HepG2 (cell line): ENCODE measurements at regions not wholly inside any gene's neighbourhood (a gene's known extent, or its start where the extent isn't known, plus 50 kb on each side); places are given as distances from the start of the nearest gene placed in this dataset.

Experiments used
- ATAC-seq: fragments of 200-7000 bp; cut with Tn5 transposase; 3 replicates; pipeline ENCODE4 v1.9.1; 2020; ENCODE audit warnings: mild to moderate bottlenecking, moderate library complexity
- BruUV-seq: library from RNA; stranded (reverse); fragments of 400-500 nt; replicated peaks from 2 replicates; lab custom pipeline; 2021; lab: Mats Ljungman, UMichigan
- CTCF ChIA-PET: fragments of 300-600 bp; formaldehyde crosslinking; extraction: SDS; loops from one replicate; lab custom pipeline; 2021; ENCODE audit warnings: low total read pairs, inconsistent platforms, low intra/inter-chr PET ratio; lab: Yijun Ruan, JAX
- POLR2A ChIA-PET: fragments of 350-600 bp; sonication (Branson Sonifier 250); formaldehyde crosslinking; loops from one replicate; lab custom pipeline; 2020; ENCODE audit warnings: antibody characterized with exemption, inconsistent platforms; lab: Yijun Ruan, JAX
- DNase-seq: peaks from one replicate; pipeline ENCODE4 v3.0.0-alpha.2; 2015; ENCODE audit warnings: low spot score
- FAIRE-seq: peaks from 3 replicates; lab custom pipeline; 2011; peaks lifted over from hg19 to GRCh38; lab: Jason Lieb, UNC
- H2AFZ ChIP-seq: one replicate; pipeline ENCODE4 v1.6.1; 2011; ENCODE audit warnings: low read length, inconsistent platforms
- H3K27ac ChIP-seq: fragments of 300-600 bp; 3 replicates; pipeline ENCODE4 v1.8.0; 2011; ENCODE audit warnings: mixed run types, mild to moderate bottlenecking, mixed read lengths, low read length, inconsistent platforms; ENCODE audit not compliant: insufficient read depth; ENCODE audit errors: extremely low read length
- H3K27me3 ChIP-seq, 2 experiments: fragments of 200-600 bp in 1 of 2; 2 replicates in 1 of 2; 3 replicates in 1 of 2; pipeline versions ENCODE4 v1.6.0 to v1.8.0; 2011; ENCODE audit warnings: low read length in 2 of 2, mild to moderate bottlenecking in 2 of 2, moderate library complexity in 2 of 2, inconsistent platforms in 1 of 2; ENCODE audit not compliant: insufficient read depth in 2 of 2, control insufficient read depth in 1 of 2
- H3K36me3 ChIP-seq, 2 experiments: fragments of 200-600 bp in 1 of 2; replicated peaks in 1 of 2; 2 replicates in 1 of 2; 3 replicates in 1 of 2; pipeline versions ENCODE4 v1.5.1 to v1.8.0; 2011; ENCODE audit warnings: low read length in 2 of 2, inconsistent platforms in 1 of 2; ENCODE audit not compliant: insufficient read depth in 2 of 2, control insufficient read depth in 1 of 2
- H3K4me1 ChIP-seq: 2 replicates; pipeline ENCODE4 v1.5.1; 2012; ENCODE audit warnings: low read length, inconsistent platforms; ENCODE audit not compliant: insufficient read depth
- H3K4me2 ChIP-seq: 2 replicates; pipeline ENCODE4 v1.6.0; 2011; ENCODE audit warnings: low read depth, low read length, inconsistent platforms
- H3K4me3 ChIP-seq, 3 experiments: fragments of 200-600 bp in 1 of 3; sonication (generic), shearing (Covaris generic) in 1 of 3; replicated peaks in 1 of 3; 2 replicates each; pipeline ENCODE4 v1.5.1; 2011 to 2016; ENCODE audit warnings: low read length in 3 of 3, inconsistent platforms in 2 of 3, low read depth in 2 of 3, mild to moderate bottlenecking in 2 of 3, control low read depth in 1 of 3, mixed read lengths in 1 of 3; ENCODE audit not compliant: insufficient read depth in 1 of 3
- H3K79me2 ChIP-seq: one replicate; pipeline ENCODE4 v1.6.1; 2011; ENCODE audit warnings: low read length, inconsistent platforms; ENCODE audit not compliant: insufficient read depth
- H3K9ac ChIP-seq: 2 replicates; pipeline ENCODE4 v1.6.0; 2011; ENCODE audit warnings: mild to moderate bottlenecking, low read depth, low read length, inconsistent platforms; ENCODE audit not compliant: insufficient read depth
- H3K9me3 ChIP-seq: 2 replicates; pipeline ENCODE4 v1.5.1; 2012; ENCODE audit warnings: mild to moderate bottlenecking, low read length
- H4K20me1 ChIP-seq: 2 replicates; pipeline ENCODE4 v1.6.0; 2011; ENCODE audit warnings: inconsistent platforms, mild to moderate bottlenecking, low read length, moderate library complexity; ENCODE audit not compliant: insufficient read depth
- AGO2 ChIP-seq: fragments of 200-400 bp; formaldehyde crosslinking; optimal IDR thresholded peaks from 2 replicates; pipeline ENCODE3; 2017; ENCODE audit warnings: mild to moderate bottlenecking, low read depth, low read length, moderate library complexity
- CEBPG ChIP-seq: IDR thresholded peaks from 2 replicates; pipeline ENCODE4 v1.6.1; 2016
- EZH2 ChIP-seq: conservative IDR thresholded peaks from 2 replicates; pipeline ENCODE4 v1.6.1; 2012; ENCODE audit warnings: mild to moderate bottlenecking, low read depth, low read length, moderate library complexity
- KAT2B ChIP-seq: fragments of 150-350 bp; IDR thresholded peaks from 2 replicates; pipeline ENCODE4 v1.6.1; 2014; ENCODE audit warnings: low read depth, low read length, borderline replicate concordance
- MAFG ChIP-seq: sonication (generic); formaldehyde crosslinking; IDR thresholded peaks from 2 replicates; pipeline ENCODE4 v1.5.1; 2020; ENCODE audit warnings: mild to moderate bottlenecking, missing genetic modification reagents
- NFIC ChIP-seq: IDR thresholded peaks from 2 replicates; pipeline ENCODE4 v1.6.1; 2012; ENCODE audit warnings: mild to moderate bottlenecking, low read length, inconsistent platforms
- RXRB ChIP-seq: IDR thresholded peaks from 2 replicates; pipeline ENCODE4 v1.6.1; 2016; ENCODE audit warnings: borderline replicate concordance, missing genetic modification reagents, missing compliant biosample characterization
- TP53 ChIP-seq: sonication (generic); formaldehyde crosslinking; conservative IDR thresholded peaks from 2 replicates; pipeline ENCODE4 v1.4.0; 2020; ENCODE audit warnings: missing genetic modification reagents
- WIZ ChIP-seq: sonication (generic); formaldehyde crosslinking; IDR thresholded peaks from 2 replicates; pipeline ENCODE4 v1.5.1; 2020; ENCODE audit warnings: mild to moderate bottlenecking, missing genetic modification reagents
- ZBTB1 ChIP-seq: sonication (generic); formaldehyde crosslinking; IDR thresholded peaks from 2 replicates; pipeline ENCODE4 v1.4.0; 2020; ENCODE audit warnings: missing genetic modification reagents, borderline replicate concordance
- ZIK1 ChIP-seq: sonication (generic); formaldehyde crosslinking; IDR thresholded peaks from 2 replicates; pipeline ENCODE4 v1.5.0; 2020; ENCODE audit warnings: mild to moderate bottlenecking, low read depth, missing genetic modification reagents, borderline replicate concordance
- ZMYM2 ChIP-seq: sonication (generic); formaldehyde crosslinking; IDR thresholded peaks from 2 replicates; pipeline ENCODE4 v1.8.0; 2022; ENCODE audit warnings: mild to moderate bottlenecking, missing genetic modification reagents
- ZNF564 ChIP-seq: sonication (generic); formaldehyde crosslinking; IDR thresholded peaks from 2 replicates; pipeline ENCODE4 v1.8.1; 2023; ENCODE audit warnings: mild to moderate bottlenecking, missing genetic modification reagents
- ZNF724P ChIP-seq: sonication (generic); formaldehyde crosslinking; IDR thresholded peaks from 2 replicates; pipeline ENCODE4 v1.8.0; 2022; ENCODE audit warnings: missing genetic modification reagents, borderline replicate concordance
- ZSCAN25 ChIP-seq: sonication (generic); formaldehyde crosslinking; IDR thresholded peaks from 2 replicates; pipeline ENCODE4 v1.8.0; 2022; ENCODE audit warnings: mild to moderate bottlenecking, missing genetic modification reagents
- ZSCAN30 ChIP-seq: sonication (generic); formaldehyde crosslinking; IDR thresholded peaks from 2 replicates; pipeline ENCODE4 v1.5.0; 2020; ENCODE audit warnings: mild to moderate bottlenecking, missing genetic modification reagents
- WGBS: methylation state at CpG from one replicate; pipeline ENCODE4 v1.1.6; 2017; ENCODE audit warnings: low lambda C conversion rate; 5-methylcytosine and 5-hydroxymethylcytosine counted together
- in situ Hi-C: cut with HindIII; loops from 2 replicates; pipeline ENCODE4 v1.10.0; 2017; ENCODE audit warnings: low pct_unique_long_range_greater_than_20kb; ENCODE audit not compliant: extremely low pct_ligation_motif_present
- intact Hi-C: fragments of 100-400 bp; cut with micrococcal nuclease; formaldehyde crosslinking; loops from one replicate; pipeline ENCODE4 v1.10.0; 2022; ENCODE audit not compliant: unreplicated experiment
- TF ChIP-seq, protein P1 (sequence below): sonication (generic); formaldehyde crosslinking; conservative IDR thresholded peaks from 2 replicates; pipeline ENCODE4 v1.4.0; 2020; ENCODE audit warnings: missing genetic modification reagents
- TF ChIP-seq, protein P2 (sequence below): sonication (generic); formaldehyde crosslinking; conservative IDR thresholded peaks from 2 replicates; pipeline ENCODE4 v1.4.0; 2020; ENCODE audit warnings: missing genetic modification reagents
- TF ChIP-seq, protein P3 (sequence below): sonication (generic); formaldehyde crosslinking; IDR thresholded peaks from 2 replicates; pipeline ENCODE4 v1.4.0; 2020; ENCODE audit warnings: mild to moderate bottlenecking, missing genetic modification reagents
- TF ChIP-seq, protein P4 (sequence below): sonication (generic); formaldehyde crosslinking; conservative IDR thresholded peaks from 2 replicates; pipeline ENCODE4 v1.8.1; 2023; ENCODE audit warnings: missing genetic modification reagents

DNA sequence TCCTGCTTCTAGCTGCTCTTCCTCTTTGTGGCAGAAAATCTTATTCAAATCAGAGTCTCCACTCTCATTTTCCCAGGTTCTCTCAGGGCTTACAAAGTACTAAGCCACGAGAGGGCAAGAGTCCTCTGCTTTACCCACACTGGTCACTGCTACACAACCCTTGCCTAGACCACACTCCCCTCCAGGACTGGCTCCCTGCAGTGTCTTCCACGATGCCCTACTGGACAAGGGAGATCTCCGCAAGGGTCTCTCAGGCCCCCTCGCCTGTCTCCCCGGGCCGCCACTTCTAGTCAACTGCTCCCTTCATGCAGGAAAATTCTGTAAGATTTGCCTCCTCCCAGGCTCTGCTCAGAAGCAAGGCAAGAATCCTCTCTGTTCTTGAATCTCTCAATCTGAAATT, 319.6 kb downstream of the RRAGC start (continued):
- TF ChIP-seq, protein P1, sequence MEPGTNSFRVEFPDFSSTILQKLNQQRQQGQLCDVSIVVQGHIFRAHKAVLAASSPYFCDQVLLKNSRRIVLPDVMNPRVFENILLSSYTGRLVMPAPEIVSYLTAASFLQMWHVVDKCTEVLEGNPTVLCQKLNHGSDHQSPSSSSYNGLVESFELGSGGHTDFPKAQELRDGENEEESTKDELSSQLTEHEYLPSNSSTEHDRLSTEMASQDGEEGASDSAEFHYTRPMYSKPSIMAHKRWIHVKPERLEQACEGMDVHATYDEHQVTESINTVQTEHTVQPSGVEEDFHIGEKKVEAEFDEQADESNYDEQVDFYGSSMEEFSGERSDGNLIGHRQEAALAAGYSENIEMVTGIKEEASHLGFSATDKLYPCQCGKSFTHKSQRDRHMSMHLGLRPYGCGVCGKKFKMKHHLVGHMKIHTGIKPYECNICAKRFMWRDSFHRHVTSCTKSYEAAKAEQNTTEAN (CRISPR knock-in tag): no peak
- TF ChIP-seq, protein P2, sequence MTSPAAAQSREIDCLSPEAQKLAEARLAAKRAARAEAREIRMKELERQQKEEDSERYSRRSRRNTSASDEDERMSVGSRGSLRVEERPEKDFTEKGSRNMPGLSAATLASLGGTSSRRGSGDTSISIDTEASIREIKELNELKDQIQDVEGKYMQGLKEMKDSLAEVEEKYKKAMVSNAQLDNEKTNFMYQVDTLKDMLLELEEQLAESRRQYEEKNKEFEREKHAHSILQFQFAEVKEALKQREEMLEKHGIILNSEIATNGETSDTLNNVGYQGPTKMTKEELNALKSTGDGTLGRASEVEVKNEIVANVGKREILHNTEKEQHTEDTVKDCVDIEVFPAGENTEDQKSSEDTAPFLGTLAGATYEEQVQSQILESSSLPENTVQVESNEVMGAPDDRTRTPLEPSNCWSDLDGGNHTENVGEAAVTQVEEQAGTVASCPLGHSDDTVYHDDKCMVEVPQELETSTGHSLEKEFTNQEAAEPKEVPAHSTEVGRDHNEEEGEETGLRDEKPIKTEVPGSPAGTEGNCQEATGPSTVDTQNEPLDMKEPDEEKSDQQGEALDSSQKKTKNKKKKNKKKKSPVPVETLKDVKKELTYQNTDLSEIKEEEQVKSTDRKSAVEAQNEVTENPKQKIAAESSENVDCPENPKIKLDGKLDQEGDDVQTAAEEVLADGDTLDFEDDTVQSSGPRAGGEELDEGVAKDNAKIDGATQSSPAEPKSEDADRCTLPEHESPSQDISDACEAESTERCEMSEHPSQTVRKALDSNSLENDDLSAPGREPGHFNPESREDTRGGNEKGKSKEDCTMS (CRISPR knock-in tag): no peak
- TF ChIP-seq ZNF724P: no peak
- no peak for TF ChIP-seq ZBTB1 (CRISPR knock-in tag)
- no peak for TF ChIP-seq KAT2B
- TF ChIP-seq, protein P3, sequence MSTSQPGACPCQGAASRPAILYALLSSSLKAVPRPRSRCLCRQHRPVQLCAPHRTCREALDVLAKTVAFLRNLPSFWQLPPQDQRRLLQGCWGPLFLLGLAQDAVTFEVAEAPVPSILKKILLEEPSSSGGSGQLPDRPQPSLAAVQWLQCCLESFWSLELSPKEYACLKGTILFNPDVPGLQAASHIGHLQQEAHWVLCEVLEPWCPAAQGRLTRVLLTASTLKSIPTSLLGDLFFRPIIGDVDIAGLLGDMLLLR (CRISPR knock-in tag): no peak
- TF ChIP-seq ZIK1 (CRISPR knock-in tag): no peak
- no peak for TF ChIP-seq ZMYM2
- TF ChIP-seq WIZ (CRISPR knock-in tag): no peak

GRCh38 chr1:38538834-38539233, 320.7 kb downstream of the RRAGC start:
- ChIA-PET CTCF (no interaction called here), POLR2A (no interaction called here)
- BruUV-seq: no TSS peak
- Histone ChIP-seq H3K79me2 (no peaks in the 10 kb centered on the region), H3K4me1 (no peaks in the 10 kb centered on the region), H3K36me3 (no peaks in the 10 kb centered on the region), H3K9ac (no peak overlapping the region), H3K9me3 (no peaks in the 10 kb centered on the region), H3K4me2 (no peak overlapping the region), H3K27me3 (no peaks in the 10 kb centered on the region; a peak in 3 of 5 replicates), H3K4me3 (no peak overlapping the region), H2AFZ (no peak overlapping the region), H4K20me1 (no peaks in the 10 kb centered on the region), H3K27ac (no peak overlapping the region)
- no peak for ATAC-seq
- 8% methylated on average over 4 of the region's 4 CpGs for WGBS
- FAIRE-seq: no peak
- no peak for DNase-seq
- intact Hi-C loops (no loop called here), in situ Hi-C loops (no loop called here)
- TF ChIP-seq CEBPG (CRISPR knock-in tag) (no peak), ZSCAN30 (CRISPR knock-in tag) (no peak), TP53 (CRISPR knock-in tag) (no peak), RXRB (CRISPR knock-in tag) (no peak), NFIC (no peak), ZSCAN25 (CRISPR knock-in tag) (no peak), EZH2 (no peak), AGO2 (no peak), MAFG (CRISPR knock-in tag) (no peak), ZNF564 (no peak)
- TF ChIP-seq, protein P4, sequence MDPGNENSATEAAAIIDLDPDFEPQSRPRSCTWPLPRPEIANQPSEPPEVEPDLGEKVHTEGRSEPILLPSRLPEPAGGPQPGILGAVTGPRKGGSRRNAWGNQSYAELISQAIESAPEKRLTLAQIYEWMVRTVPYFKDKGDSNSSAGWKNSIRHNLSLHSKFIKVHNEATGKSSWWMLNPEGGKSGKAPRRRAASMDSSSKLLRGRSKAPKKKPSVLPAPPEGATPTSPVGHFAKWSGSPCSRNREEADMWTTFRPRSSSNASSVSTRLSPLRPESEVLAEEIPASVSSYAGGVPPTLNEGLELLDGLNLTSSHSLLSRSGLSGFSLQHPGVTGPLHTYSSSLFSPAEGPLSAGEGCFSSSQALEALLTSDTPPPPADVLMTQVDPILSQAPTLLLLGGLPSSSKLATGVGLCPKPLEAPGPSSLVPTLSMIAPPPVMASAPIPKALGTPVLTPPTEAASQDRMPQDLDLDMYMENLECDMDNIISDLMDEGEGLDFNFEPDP (CRISPR knock-in tag): no peak
